ENCODE measurements at regions not wholly inside any gene's neighbourhood (a gene's known extent, or its start where the extent isn't known, plus 50 kb on each side); places are given as distances from the start of the nearest gene placed in this dataset.
"Not testable (repeated sequence)": the region's sequence is repeated elsewhere in the genome, so short reads cannot be mapped to it uniquely, and the experiment has no call there.

DNA sequence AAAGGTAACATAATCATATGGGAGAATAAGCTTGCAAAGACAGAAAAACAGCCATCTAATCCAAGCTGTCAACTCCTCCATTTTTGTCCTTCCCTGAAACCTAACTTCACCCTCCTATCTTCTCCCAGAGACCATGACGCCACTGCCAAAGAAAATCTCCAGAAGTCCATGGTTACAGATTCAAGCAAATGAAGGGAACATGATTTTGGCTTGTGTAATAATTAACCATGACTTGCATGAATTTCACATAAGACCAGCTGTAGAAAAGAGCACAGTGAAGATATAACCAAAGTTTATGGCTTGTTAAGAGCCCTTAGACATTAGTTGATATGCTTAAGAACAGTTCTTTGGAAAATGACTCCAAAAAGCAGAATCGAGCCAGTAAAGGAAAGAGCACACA, 342.1 kb upstream of the NRSN1 start:
- TF ChIP-seq, protein P1, sequence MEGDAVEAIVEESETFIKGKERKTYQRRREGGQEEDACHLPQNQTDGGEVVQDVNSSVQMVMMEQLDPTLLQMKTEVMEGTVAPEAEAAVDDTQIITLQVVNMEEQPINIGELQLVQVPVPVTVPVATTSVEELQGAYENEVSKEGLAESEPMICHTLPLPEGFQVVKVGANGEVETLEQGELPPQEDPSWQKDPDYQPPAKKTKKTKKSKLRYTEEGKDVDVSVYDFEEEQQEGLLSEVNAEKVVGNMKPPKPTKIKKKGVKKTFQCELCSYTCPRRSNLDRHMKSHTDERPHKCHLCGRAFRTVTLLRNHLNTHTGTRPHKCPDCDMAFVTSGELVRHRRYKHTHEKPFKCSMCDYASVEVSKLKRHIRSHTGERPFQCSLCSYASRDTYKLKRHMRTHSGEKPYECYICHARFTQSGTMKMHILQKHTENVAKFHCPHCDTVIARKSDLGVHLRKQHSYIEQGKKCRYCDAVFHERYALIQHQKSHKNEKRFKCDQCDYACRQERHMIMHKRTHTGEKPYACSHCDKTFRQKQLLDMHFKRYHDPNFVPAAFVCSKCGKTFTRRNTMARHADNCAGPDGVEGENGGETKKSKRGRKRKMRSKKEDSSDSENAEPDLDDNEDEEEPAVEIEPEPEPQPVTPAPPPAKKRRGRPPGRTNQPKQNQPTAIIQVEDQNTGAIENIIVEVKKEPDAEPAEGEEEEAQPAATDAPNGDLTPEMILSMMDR (IDR thresholded peaks at IDR 0.05; ENCODE audit: borderline replicate concordance, insufficient read depth, low read depth, low read length) = no peak
- H3K4me3 ChIP-seq (ENCODE audit: low read depth, low read length) = no peak overlapping the region

DNA sequence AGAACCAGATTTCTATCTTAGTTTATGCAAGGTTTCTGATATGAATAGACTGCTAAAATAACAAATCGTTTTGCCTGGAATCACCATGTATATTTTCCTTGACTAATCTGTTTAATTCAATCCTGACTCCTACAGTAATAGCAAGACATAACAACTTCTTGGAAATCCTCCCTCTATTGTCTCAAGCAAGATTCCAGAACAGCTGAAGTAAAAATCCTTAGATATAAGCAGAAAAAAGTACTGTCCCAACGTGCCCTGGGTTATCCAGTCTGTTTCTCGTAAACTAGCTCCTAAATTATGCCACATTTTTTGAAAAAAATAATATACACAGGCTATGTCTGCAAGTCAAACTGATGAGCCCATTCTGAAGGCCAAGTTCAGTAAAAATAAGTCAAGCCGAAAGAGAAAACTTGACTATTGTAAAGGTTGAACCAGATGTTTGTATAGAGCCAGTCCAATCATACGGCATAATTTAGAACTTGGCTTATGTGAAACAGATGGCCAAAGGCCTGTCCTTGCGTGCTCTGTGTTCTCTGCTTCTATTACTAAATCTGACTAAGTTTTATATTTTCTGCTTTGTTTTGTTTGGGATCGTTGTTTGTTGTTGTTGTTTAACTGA, 341.6 kb upstream of the NRSN1 start:
- TF ChIP-seq, protein P1 (IDR thresholded peaks at IDR 0.05; ENCODE audit: borderline replicate concordance, insufficient read depth, low read depth, low read length) = no peak
- H3K4me3 ChIP-seq (ENCODE audit: low read depth, low read length) = no peak overlapping the region

DNA sequence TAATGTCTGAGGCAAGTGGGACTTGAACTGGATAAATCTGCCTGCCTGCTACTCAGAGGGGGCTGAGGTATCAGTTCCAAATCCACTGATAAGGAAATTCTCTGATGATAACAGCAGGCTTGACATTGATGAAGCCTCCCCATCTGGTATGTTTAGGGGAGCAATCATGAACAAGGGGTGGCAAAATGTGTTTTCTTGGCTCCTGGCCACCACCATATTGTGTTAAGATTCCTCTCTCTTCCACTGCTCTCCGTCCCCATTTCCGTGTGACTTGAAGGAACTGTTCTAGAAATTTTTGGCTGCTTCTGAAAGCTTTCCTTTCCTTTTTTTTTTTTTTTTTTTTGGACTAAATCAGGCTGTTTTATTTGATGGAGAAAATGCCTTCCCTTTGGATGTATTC, 335.3 kb upstream of the NRSN1 start:
- TF ChIP-seq, protein P1 (IDR thresholded peaks at IDR 0.05; ENCODE audit: borderline replicate concordance, insufficient read depth, low read depth, low read length) = no peak
- no peak overlapping the region for H3K4me3 ChIP-seq (ENCODE audit: low read depth, low read length)

DNA sequence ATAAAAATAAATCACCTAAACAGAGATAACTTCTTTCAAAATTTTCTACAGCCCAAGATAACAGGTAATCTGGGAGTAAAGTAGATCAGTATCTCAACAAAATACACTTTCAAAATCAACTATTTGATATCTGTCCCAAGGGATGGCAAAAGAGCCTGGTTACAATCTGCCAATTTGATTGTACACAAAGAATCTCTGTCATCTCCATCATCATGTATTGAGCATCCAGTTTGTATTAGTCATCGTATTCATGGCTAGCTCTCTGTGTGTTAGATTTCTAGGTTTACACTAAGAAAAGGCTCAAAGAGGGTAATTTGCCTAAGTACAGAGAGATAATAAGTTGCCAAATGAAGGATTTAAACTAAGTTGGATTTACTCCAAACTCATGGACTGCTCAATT, 329.0 kb upstream of the NRSN1 start:
- TF ChIP-seq, protein P1 (IDR thresholded peaks at IDR 0.05; ENCODE audit: borderline replicate concordance, insufficient read depth, low read depth, low read length) = no peak
- no peak overlapping the region for H3K4me3 ChIP-seq (ENCODE audit: low read depth, low read length)

DNA sequence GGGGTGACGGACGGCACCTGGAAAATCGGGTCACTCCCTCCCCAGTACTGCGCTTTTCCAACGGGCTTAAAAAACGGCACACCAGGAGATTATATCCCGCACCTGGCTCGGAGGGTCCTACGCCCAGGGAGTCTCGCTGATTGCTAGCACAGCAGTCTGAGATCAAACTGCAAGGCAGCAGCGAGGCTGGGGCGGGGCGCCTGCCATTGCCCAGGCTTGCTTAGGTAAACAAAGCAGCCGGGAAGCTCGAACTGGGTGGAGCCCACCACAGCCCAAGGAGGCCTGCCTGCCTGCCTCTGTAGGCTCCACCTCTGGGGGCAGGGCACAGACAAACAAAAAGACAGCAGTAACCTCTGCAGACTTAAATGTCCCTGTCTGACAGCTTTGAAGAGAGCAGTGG, 321.7 kb upstream of the NRSN1 start:
- not testable (repeated sequence) for H3K4me3 ChIP-seq (ENCODE audit: low read depth, low read length)

DNA sequence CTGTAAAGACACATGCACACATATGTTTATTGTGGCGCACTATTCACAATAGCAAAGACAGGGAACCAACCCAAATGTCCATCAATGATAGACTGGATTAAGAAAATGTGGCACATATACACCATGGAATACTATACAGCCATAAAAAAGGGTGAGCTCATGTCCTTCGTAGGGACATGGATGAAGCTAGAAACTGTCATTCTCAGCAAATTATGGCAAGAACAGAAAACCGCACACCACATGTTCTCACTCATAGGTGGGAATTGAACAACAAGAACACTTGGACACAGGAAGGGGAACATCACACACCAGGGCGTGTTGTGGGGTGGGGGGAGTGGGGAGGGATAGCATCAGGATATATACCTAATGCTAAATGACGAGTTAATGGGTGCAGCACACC, 304.9 kb upstream of the NRSN1 start:
- H3K4me3 ChIP-seq (ENCODE audit: low read depth, low read length) = not testable (repeated sequence)

DNA sequence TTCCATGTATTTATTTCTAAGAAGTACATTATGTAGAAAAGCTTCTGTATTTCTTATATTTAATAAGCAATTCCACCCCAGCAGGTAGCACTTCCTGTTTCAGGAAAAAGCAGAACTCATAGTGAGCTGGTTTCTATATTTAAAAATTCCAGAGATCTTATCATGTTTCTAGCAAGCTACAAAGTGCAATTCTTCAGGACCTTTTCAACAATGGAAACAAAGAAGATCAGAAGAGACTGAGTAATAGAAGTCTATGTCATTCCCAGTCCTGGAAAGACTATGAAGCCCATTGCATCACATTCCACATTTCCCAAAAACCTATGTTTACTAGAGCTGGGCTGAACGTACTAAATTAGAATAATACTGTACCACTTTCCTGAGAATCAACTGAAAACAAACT, 302.6 kb upstream of the NRSN1 start:
- TF ChIP-seq, protein P1 (IDR thresholded peaks at IDR 0.05; ENCODE audit: borderline replicate concordance, insufficient read depth, low read depth, low read length) = no peak
- no peak overlapping the region for H3K4me3 ChIP-seq (ENCODE audit: low read depth, low read length)

DNA sequence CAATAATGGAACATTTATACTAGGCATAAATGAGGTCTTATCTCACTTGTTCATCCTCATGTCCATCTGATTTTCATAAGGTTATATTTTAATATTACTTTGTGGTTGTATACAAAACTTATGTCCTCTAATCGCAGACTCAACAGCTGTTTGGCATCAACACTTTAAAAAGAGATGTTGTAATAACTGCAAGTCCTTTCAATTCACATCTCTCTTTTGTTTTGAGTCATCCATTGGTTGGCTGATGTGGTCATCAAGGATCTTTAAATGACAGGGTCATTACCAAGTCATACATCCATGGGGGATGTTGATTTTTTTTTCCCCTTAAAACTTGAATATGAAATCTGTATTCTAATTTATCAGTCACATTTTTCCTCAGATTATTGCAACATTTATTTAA, 299.4 kb upstream of the NRSN1 start:
- H3K4me3 ChIP-seq (ENCODE audit: low read depth, low read length) = no peak overlapping the region
- TF ChIP-seq, protein P1 (IDR thresholded peaks at IDR 0.05; ENCODE audit: borderline replicate concordance, insufficient read depth, low read depth, low read length) = no peak

Data from GM12875 (cell line).